ENCODE measurements at regions not wholly inside any gene's neighbourhood (a gene's known extent, or its start where the extent isn't known, plus 50 kb on each side); places are given as distances from the start of the nearest gene placed in this dataset.

DNA sequence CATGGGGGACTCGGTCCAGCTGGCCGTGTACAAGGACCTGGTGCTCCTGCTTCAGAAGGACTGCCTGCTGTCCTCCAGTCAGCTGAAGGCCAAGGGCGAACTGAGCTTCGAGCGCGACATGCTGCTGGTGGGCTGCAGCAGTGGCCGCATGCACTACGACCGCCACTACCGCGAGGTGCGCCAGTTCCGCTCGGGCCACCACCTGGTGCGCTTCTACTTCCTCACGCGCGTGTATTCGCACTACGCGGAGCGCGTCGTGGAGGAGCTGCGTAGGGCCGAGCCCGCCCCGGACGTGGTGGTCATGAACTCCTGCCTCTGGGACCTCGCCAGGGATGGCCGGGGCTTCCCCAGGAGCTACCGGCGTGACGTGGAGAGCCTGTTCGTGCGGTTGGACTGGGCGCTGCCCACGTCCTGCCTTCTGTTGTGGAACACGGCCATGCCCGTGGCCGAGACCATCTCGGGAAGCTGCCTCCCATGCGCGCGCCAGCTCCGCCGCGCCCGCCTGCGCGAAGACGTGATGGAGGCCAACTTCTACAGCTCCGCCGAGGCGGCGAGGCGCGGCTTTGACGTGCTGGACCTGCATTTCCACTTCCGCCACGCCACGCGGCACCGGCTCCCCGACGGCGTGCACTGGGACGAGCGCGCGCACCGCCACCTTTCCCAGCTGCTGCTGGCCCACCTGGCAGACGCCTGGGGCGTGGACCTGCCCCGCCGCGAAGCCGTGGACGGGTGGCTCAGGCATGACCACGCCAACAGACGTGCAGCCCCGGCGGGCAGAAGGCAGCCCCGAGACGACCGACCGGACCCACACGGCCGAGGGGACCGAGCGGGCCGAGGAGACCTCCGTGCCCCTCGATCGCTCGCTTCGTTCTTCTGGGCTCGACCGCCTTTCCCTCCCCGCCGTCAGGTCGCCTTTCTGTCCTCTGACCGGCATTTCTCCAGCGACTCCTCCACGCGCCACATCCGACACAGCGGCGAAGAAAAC, 293.9 kb upstream of the ERBB4 start:
- TF ChIP-seq, protein P1, sequence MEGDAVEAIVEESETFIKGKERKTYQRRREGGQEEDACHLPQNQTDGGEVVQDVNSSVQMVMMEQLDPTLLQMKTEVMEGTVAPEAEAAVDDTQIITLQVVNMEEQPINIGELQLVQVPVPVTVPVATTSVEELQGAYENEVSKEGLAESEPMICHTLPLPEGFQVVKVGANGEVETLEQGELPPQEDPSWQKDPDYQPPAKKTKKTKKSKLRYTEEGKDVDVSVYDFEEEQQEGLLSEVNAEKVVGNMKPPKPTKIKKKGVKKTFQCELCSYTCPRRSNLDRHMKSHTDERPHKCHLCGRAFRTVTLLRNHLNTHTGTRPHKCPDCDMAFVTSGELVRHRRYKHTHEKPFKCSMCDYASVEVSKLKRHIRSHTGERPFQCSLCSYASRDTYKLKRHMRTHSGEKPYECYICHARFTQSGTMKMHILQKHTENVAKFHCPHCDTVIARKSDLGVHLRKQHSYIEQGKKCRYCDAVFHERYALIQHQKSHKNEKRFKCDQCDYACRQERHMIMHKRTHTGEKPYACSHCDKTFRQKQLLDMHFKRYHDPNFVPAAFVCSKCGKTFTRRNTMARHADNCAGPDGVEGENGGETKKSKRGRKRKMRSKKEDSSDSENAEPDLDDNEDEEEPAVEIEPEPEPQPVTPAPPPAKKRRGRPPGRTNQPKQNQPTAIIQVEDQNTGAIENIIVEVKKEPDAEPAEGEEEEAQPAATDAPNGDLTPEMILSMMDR (IDR thresholded peaks at IDR 0.05): no peak
- TF ChIP-seq POLR2A (IDR thresholded peaks at IDR 0.05): no peak
- Histone ChIP-seq H3K27ac (no peak overlapping the region), H3K4me3 (no peak overlapping the region), H3K4me1 (no peaks in the 10 kb centered on the region), H3K36me3 (replicated peaks in 1 of 2; ENCODE audit: insufficient read depth in 1 of 2, low read depth in 2 of 2) (no peaks in the 10 kb centered on the region), H3K9me3 (peaks cover 0 to 8% (median 0%) of the 10 kb centered on the region in 3 donors), H3K27me3 (no peaks in the 10 kb centered on the region)
- ATAC-seq: no peak
- 78 to 79% methylated on average over 33 to 106 of the region's 109 CpGs for WGBS, 2 donors
- no peak for DNase-seq
- intact Hi-C loops (cut with DNase I): no loop called here

DNA sequence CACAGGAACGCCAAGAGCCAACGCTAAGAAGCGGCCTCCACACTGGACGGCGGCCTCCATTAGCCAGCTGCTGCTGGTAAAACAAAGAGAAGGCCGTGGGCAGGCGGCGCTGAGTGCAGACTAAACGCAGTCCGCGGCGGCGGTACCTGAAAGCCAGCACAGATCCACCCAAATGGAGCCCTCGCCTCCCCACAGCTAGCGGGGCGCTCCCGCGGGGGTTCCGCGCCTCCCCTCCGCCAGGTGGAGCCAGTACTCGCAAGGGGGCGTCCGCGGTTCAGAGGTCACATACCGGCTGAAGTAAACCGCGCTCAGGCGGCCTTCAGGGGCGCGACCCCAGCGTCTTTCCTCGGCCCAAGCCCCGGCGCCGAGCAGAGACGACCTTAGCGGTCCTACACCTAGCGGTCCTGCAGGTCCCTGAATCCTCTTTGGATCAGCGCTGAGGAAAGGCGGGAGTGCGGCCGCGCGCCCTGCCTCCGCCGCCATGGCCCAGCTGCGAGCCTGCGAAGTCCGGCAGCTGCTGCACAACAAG, 293.1 kb upstream of the ERBB4 start:
- intact Hi-C loops (cut with DNase I): no loop called here
- Histone ChIP-seq H3K9me3 (peaks cover 0 to 8% (median 0%) of the 10 kb centered on the region in 3 donors), H3K4me1 (no peaks in the 10 kb centered on the region), H3K27ac (no peak overlapping the region), H3K4me3 (no peak overlapping the region), H3K36me3 (replicated peaks in 1 of 2; ENCODE audit: insufficient read depth in 1 of 2, low read depth in 2 of 2) (no peaks in the 10 kb centered on the region), H3K27me3 (no peaks in the 10 kb centered on the region)
- DNase-seq (no peak), ATAC-seq (no peak)
- whole genome bisulfite sequencing, 2 donors: 78 to 94% methylated on average over 15 to 42 of the region's 50 CpGs
- TF ChIP-seq, protein P1 (IDR thresholded peaks at IDR 0.05): no peak
- no peak for TF ChIP-seq POLR2A (IDR thresholded peaks at IDR 0.05)

DNA sequence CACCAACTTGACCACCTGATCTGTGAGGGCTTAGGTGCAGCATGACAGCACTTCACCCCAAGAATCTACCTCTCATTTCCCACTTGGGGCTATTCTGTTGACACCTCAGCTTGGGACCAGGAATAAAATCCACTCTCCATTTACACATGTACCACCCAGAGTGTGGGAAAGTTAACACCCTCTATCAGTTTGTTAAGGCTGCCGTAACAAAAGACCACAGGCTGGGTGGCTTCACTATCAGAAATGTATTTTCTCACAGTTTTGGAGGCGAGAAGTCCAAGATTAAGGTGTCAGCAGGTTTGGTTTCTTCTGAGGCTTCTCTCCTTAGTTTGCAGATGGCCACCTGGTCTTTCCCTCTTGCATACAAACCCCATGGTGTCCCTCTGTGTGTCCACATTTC, 277.7 kb upstream of the ERBB4 start:
- no peaks in the 10 kb centered on the region for H3K4me1 ChIP-seq
- DNase-seq (no peak), ATAC-seq (no peak)
- no peak overlapping the region for H3K4me3 ChIP-seq
- H3K27ac ChIP-seq: no peak overlapping the region
- TF ChIP-seq, protein P1 (IDR thresholded peaks at IDR 0.05): no peak
- no peak for TF ChIP-seq POLR2A (IDR thresholded peaks at IDR 0.05)
- no peaks in the 10 kb centered on the region for H3K9me3 ChIP-seq
- H3K36me3 ChIP-seq (replicated peaks in 1 of 2; ENCODE audit: insufficient read depth in 1 of 2, low read depth in 2 of 2): no peaks in the 10 kb centered on the region
- no peaks in the 10 kb centered on the region for H3K27me3 ChIP-seq
- 55 to 60% methylated on average over 2 of the region's 2 CpGs for WGBS, 2 donors
- intact Hi-C loops (cut with DNase I): no loop called here

DNA sequence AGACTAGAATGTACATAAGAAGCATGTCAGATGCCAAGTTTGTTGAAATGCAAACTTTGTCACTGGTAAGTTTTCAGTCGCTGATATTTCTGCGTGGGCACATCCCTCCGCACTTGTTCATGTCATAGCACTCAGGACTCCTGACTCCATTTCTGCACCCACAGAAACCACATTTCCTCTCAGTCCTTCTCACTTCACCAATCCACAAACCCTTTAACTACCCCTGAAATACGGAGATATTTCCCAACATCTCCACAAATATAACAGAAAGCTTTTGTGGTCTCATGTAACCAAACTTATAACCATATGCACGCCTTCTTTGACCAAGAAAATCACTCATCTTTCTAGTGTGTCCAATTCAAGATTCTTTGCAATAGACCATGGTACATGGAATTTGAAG, 276.9 kb upstream of the ERBB4 start:
- TF ChIP-seq, protein P1 (IDR thresholded peaks at IDR 0.05): no peak
- no peak for TF ChIP-seq POLR2A (IDR thresholded peaks at IDR 0.05)
- Histone ChIP-seq H3K27ac (no peak overlapping the region), H3K27me3 (no peaks in the 10 kb centered on the region), H3K9me3 (no peaks in the 10 kb centered on the region), H3K4me1 (no peaks in the 10 kb centered on the region), H3K36me3 (replicated peaks in 1 of 2; ENCODE audit: insufficient read depth in 1 of 2, low read depth in 2 of 2) (no peaks in the 10 kb centered on the region), H3K4me3 (no peak overlapping the region)
- no peak for DNase-seq
- no peak for ATAC-seq
- 64 to 86% methylated on average over 5 of the region's 5 CpGs for WGBS, 2 donors
- intact Hi-C loops (cut with DNase I): no loop called here
